ENCODE measurements at regions not wholly inside any gene's neighbourhood (a gene's known extent, or its start where the extent isn't known, plus 50 kb on each side); places are given as distances from the start of the nearest gene placed in this dataset.
"Not testable (repeated sequence)": the region's sequence is repeated elsewhere in the genome, so short reads cannot be mapped to it uniquely, and the experiment has no call there.

DNA sequence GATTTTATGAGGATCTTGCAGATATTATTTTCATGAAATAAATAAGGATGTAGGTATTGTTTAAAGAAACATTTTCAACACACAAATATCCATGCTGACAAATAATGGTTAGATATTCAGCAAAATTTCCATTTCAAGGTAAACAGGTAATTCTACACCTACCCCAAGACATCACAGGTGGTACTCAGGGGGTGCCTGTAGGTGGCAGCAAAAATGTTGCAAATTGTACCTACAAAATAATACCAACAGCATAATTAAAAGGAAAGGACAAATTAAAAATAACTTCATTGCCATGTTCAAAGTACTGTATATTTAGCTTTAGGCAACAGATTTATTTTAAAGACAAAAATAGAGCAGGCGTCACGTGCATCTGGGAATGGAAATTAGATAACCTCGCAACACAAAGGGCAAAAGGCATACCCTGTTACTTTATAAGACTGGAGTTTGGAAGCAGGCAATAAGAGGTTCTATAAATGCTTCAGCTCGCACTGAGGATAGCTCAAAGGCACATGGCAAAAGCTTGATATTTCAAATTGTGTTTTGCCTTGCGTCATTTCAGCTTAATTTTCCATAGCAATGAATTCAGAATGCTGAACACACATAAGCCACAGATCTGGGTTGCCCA is 630.5 kb downstream of the TDRD15 start:
- no peak for ATAC-seq
- H3K4me3 Mint-ChIP-seq: no peak overlapping the region

DNA sequence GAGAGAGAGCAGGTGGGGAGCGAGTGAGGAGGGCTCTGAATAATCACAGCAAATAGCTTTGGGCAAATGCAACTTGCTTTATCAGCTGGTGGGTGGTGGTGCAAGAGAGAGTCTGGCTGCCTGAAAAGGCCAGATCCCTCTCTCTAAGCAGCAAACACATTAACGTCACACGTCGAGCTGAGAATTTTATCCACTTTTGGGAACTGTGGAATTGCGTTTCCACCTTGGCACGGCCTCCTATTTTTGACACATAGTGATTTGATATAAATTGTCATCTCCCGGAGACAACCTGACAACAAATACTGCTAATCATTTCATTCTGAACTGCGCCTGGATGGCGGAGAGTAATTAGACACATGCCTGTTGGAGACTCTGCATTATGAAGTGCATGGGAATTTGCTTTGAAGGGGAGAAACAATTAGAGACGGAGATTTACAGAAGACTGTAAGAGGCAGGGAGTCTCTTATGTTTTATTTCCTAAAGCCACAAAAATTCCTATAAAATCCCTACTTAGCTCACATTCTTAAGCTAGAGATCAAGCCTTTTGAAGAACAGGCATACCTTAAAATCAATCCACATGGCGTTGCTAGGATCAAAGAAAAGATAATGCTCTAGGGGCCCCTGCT is 634.1 kb downstream of the TDRD15 start:
- no peaks in the 10 kb centered on the region for H3K27me3 Mint-ChIP-seq
- H3K9me3 ChIP-seq (ENCODE audit: control insufficient read depth, low read length, poor library complexity, severe bottlenecking): no peaks in the 10 kb centered on the region
- ATAC-seq: no peak
- H3K27ac Mint-ChIP-seq: no peak overlapping the region
- DNase-seq: no peak
- no peak overlapping the region for H3K4me3 Mint-ChIP-seq
- H3K36me3 Mint-ChIP-seq (ENCODE audit: low read depth): no peaks in the 10 kb centered on the region
- no peaks in the 10 kb centered on the region for H3K4me1 Mint-ChIP-seq

More for the DNA sequence above, 630.5 kb downstream of the TDRD15 start:
- H3K9me3 ChIP-seq (ENCODE audit: control insufficient read depth, low read length, poor library complexity, severe bottlenecking): no peaks in the 10 kb centered on the region
- H3K4me1 Mint-ChIP-seq: no peaks in the 10 kb centered on the region
- no peaks in the 10 kb centered on the region for H3K36me3 Mint-ChIP-seq (ENCODE audit: low read depth)
- no peak for DNase-seq
- H3K27ac Mint-ChIP-seq: no peak overlapping the region
- no peaks in the 10 kb centered on the region for H3K27me3 Mint-ChIP-seq

DNA sequence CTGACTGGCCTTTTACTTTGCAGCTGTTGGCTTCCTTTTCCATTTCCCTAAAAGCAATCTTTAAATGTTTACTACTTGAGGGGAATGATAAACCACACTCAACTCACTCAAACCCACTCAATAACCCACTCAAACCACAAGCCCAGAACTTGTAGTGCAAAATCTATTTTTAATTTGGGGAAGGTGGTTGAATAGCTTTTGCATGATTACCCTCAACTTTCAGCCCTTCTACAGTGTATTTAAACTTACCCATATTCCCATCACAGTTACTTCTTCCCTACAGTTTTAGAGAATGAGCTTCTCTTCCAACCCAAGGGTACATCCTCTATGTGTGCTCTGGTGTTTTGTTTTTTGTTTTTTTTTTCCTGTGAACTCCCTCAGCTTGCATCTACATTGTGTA is 636.1 kb downstream of the TDRD15 start:
- Mint-ChIP-seq H3K4me1 (no peaks in the 10 kb centered on the region), H3K36me3 (ENCODE audit: low read depth) (no peaks in the 10 kb centered on the region), H3K4me3 (no peak overlapping the region), H3K27me3 (no peaks in the 10 kb centered on the region), H3K27ac (no peak overlapping the region)
- DNase-seq (no peak), ATAC-seq (no peak)
- H3K9me3 ChIP-seq (ENCODE audit: control insufficient read depth, low read length, poor library complexity, severe bottlenecking): no peaks in the 10 kb centered on the region

DNA sequence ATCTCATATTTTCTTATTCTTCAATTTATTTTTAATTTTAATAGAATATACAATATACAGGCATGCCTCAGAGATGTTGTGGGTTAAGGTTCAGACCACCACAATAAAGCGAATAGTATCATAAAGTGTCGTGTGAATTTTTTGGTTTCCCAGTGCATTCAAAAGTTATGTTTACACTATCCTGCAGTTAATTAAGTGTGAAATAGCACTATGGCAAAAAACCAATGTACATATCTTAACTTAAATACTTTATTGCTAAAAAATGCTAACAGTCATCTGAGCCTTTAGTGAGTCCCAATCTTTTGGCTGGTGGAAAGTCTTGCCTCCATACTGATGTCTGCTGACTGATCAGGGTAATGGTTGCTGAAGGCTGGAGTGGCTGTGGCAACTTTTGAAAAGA is 637.6 kb downstream of the TDRD15 start:
- H3K9me3 ChIP-seq (ENCODE audit: control insufficient read depth, low read length, poor library complexity, severe bottlenecking): no peaks in the 10 kb centered on the region
- Mint-ChIP-seq H3K36me3 (ENCODE audit: low read depth) (no peaks in the 10 kb centered on the region), H3K4me3 (no peak overlapping the region), H3K27ac (no peak overlapping the region), H3K27me3 (no peaks in the 10 kb centered on the region), H3K4me1 (no peaks in the 10 kb centered on the region)
- DNase-seq (no peak), ATAC-seq (no peak)

DNA sequence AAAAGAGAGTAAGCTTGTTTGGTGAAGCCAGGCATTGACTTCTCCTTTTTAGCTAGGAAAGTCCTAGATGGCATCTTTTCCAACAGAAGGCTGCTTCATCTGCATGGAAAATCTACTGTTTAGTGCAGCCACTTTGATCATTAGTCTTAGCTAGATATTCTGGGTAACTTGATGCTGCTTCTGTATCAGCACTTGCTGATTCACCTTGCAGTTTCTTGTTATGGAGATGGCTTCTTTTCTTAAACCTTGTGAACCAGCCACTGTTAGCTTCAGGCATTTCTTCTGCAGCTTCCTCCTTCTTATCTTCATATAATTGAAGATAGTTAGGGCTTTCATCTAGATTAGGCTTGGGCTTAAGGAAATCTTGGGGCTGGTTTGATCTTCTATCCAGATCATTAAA is 639.7 kb downstream of the TDRD15 start:
- no peak overlapping the region for H3K27ac Mint-ChIP-seq
- no peaks in the 10 kb centered on the region for H3K27me3 Mint-ChIP-seq
- H3K36me3 Mint-ChIP-seq (ENCODE audit: low read depth): no peaks in the 10 kb centered on the region
- no peak for ATAC-seq
- no peak for DNase-seq
- no peaks in the 10 kb centered on the region for H3K9me3 ChIP-seq (ENCODE audit: control insufficient read depth, low read length, poor library complexity, severe bottlenecking)
- no peak overlapping the region for H3K4me3 Mint-ChIP-seq
- no peaks in the 10 kb centered on the region for H3K4me1 Mint-ChIP-seq

DNA sequence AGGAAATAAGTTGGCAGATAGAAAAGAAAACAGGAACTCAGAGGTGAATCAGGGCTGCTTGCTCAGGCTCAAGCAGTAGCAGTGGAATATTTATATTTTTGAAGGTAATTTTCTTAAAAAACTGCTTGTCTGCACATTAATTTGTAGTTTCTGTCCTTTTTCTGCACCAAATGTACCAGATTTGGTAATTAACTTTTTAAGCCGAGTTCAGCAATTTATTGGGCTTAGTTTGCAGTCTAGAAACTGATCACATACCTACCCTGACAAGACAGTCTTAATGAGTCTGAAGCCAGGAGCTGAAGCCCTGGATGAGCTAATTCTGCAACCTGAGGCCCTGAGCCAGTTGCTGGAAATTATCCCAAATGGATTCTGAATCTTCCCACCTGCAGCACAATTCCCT is 647.0 kb downstream of the TDRD15 start:
- no peak overlapping the region for H3K27ac Mint-ChIP-seq
- DNase-seq: no peak
- no peaks in the 10 kb centered on the region for H3K9me3 ChIP-seq (ENCODE audit: control insufficient read depth, low read length, poor library complexity, severe bottlenecking)
- ATAC-seq: no peak
- no peaks in the 10 kb centered on the region for H3K36me3 Mint-ChIP-seq (ENCODE audit: low read depth)
- no peak overlapping the region for H3K4me3 Mint-ChIP-seq
- H3K27me3 Mint-ChIP-seq: no peaks in the 10 kb centered on the region
- H3K4me1 Mint-ChIP-seq: no peaks in the 10 kb centered on the region

DNA sequence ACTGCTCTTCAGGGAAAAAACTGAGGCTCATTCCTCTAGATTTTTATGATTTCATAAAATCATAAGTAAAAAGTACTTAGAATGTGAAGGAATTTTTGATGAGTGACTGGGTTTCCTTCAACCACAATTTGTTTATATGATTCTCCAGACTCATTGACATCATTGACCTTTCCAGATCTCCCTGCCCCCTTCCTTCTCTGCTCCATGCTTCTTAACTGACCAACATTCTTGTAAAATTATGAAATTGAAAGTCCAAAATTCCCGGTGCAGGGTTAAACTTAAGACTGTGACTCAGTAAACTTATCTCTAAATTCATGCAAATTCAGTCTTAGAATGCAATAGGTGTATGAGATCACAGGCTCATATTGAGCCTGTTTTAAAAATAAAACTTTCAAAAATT is 648.9 kb downstream of the TDRD15 start:
- DNase-seq (no peak), ATAC-seq (no peak)
- Mint-ChIP-seq H3K4me3 (peak overlapping the region; percentile 1), H3K36me3 (ENCODE audit: low read depth) (no peaks in the 10 kb centered on the region), H3K4me1 (no peaks in the 10 kb centered on the region), H3K27me3 (no peaks in the 10 kb centered on the region), H3K27ac (no peak overlapping the region)
- H3K9me3 ChIP-seq (ENCODE audit: control insufficient read depth, low read length, poor library complexity, severe bottlenecking): no peaks in the 10 kb centered on the region

DNA sequence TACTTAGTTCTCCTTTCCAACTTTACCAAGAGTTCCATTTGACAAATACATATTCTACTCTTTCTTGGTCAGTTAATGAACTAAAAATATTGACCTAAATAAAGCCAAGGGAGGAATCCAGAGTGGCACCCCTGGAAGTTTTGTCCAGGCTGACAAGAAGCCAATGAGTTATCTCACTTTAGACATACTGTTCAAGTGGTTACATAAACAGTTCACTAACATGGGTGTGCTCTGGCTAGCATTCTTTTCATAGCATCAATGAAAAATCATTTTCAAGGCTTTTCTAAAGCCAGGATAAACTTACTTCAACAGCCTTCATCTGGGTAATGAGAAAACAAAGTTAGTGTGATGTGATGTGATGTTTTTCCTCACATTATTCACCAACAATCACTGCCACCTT is 649.4 kb downstream of the TDRD15 start:
- Mint-ChIP-seq H3K27me3 (no peaks in the 10 kb centered on the region), H3K4me3 (no peak overlapping the region), H3K4me1 (no peaks in the 10 kb centered on the region), H3K36me3 (ENCODE audit: low read depth) (no peaks in the 10 kb centered on the region), H3K27ac (no peak overlapping the region)
- DNase-seq (no peak), ATAC-seq (no peak)
- H3K9me3 ChIP-seq (ENCODE audit: control insufficient read depth, low read length, poor library complexity, severe bottlenecking): no peaks in the 10 kb centered on the region

DNA sequence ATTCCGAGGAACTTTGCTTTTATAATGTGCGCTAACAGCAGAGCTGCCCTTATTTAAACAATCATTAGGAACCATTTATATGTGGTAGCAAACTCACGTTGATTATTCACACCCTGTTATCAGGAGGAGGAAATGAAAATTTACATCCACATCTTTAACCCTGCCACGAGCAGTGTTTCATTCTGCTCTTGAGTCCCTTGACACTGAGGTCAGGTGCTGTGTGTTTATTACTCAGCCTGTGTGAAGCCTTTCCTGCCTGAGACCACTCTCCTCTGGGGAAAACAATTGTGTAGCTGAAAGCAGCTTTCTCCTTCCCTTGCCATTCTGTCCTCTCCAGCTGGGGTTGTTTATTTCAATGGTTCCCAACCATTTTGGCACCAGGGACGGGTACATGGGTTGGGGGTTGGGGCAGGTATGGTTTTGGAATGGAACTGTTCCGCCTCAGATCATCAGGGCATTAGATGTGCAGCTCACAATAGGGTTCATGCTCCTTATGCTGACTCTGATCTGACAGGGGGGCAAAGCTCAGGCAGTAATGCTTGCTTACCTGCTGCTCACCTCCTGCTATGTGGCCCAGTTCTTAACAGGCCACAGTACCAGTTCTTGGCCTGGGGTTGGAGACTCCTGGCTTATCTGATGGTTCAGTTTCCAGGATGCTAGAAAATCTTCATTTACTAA is 651.1 kb downstream of the TDRD15 start:
- no peak for DNase-seq
- Mint-ChIP-seq H3K27me3 (no peaks in the 10 kb centered on the region), H3K36me3 (ENCODE audit: low read depth) (no peaks in the 10 kb centered on the region), H3K4me3 (no peak overlapping the region), H3K27ac (no peak overlapping the region), H3K4me1 (no peaks in the 10 kb centered on the region)
- H3K9me3 ChIP-seq (ENCODE audit: control insufficient read depth, low read length, poor library complexity, severe bottlenecking): no peaks in the 10 kb centered on the region
- no peak for ATAC-seq

DNA sequence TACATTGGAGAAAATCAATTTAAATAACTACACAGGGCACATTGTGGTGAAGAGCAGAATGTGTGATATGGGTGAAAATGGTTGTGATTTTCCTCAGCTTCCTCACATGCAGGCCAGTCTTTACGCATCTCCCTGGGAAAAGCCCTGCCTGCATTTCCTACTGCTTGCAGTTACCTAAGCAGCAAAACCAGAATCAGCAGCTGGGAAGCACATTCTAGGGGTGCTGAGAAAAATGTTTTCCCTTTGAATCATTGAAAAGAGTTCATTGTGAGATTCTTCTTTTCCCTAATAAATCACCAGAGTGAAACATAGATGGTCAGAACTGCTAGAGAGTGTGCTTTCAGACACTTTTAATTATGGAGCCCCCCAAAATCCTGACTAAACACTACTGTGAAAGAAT is 656.0 kb downstream of the TDRD15 start:
- Mint-ChIP-seq H3K36me3 (ENCODE audit: low read depth) (no peaks in the 10 kb centered on the region), H3K4me3 (no peak overlapping the region), H3K4me1 (no peaks in the 10 kb centered on the region), H3K27ac (no peak overlapping the region), H3K27me3 (no peaks in the 10 kb centered on the region)
- DNase-seq: no peak
- H3K9me3 ChIP-seq (ENCODE audit: control insufficient read depth, low read length, poor library complexity, severe bottlenecking): no peaks in the 10 kb centered on the region
- ATAC-seq: no peak

DNA sequence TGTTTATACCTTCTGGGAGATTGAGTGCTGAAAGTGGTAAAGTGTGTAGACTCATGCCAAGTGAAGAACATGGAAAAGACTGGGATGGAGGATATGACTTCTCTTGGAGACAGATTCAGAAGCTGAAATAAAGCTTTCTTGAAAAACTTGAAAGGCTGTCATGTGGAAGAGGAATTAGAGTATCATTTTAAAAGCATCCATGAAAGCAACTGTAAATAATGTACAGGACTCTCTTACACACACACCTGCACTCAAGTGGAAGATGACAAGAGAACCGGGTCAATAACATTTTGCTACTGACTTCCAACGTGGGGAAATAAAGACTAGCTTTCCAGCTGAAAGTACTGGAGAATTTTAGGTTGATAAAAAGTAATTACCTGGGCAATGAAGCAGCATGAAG is 658.2 kb downstream of the TDRD15 start:
- Mint-ChIP-seq H3K4me1 (no peaks in the 10 kb centered on the region), H3K4me3 (no peak overlapping the region), H3K27me3 (no peaks in the 10 kb centered on the region), H3K36me3 (ENCODE audit: low read depth) (no peaks in the 10 kb centered on the region), H3K27ac (no peak overlapping the region)
- DNase-seq (no peak), ATAC-seq (no peak)
- no peaks in the 10 kb centered on the region for H3K9me3 ChIP-seq (ENCODE audit: control insufficient read depth, low read length, poor library complexity, severe bottlenecking)

DNA sequence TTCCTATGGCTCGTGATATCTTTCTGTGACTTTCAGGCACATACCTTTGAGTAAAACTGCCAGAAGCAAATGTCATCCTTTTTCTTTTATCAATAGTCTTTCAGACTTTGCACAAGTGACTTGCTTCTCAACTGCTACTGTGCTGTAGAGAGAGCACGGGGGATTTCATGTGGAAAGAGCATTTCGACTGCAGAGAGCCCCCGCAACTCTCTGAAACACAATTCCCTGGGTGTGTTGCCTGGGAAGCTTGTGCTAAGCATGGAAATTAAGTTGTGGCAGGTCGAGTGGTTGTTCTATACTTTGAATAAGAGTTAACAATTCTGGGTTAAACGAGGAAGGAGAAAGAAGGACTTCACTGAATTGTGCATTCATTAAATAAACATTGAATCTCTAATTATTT is 659.1 kb downstream of the TDRD15 start:
- H3K4me3 Mint-ChIP-seq: no peak overlapping the region
- no peak for ATAC-seq

DNA sequence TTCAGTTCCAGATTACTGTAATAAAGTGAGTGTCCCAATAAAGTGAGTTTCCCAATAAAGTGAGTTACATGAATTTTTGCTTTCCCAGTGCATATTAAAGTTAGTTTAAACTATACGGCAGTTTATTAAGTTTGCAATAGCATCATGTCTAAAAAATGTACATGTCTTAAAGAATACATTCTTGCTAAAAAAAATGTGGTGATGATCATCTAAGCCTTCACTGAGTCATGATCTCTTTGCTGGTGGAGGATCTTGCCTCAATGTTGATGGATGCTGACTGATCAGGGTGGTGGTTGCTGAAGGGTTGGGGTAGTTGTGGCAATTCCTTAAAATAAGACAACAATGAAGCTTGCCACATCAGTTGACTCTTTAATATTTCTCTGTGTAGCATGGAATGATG is 664.2 kb downstream of the TDRD15 start:
- no peak for ATAC-seq
- Mint-ChIP-seq H3K27ac (no peak overlapping the region), H3K4me3 (no peak overlapping the region), H3K4me1 (no peaks in the 10 kb centered on the region), H3K36me3 (ENCODE audit: low read depth) (no peaks in the 10 kb centered on the region), H3K27me3 (no peaks in the 10 kb centered on the region)
- no peak for DNase-seq
- H3K9me3 ChIP-seq (ENCODE audit: control insufficient read depth, low read length, poor library complexity, severe bottlenecking): no peaks in the 10 kb centered on the region

More for the DNA sequence above, 659.1 kb downstream of the TDRD15 start:
- no peaks in the 10 kb centered on the region for H3K9me3 ChIP-seq (ENCODE audit: control insufficient read depth, low read length, poor library complexity, severe bottlenecking)
- H3K36me3 Mint-ChIP-seq (ENCODE audit: low read depth): no peaks in the 10 kb centered on the region
- no peaks in the 10 kb centered on the region for H3K27me3 Mint-ChIP-seq
- no peak overlapping the region for H3K27ac Mint-ChIP-seq
- no peak for DNase-seq
- no peaks in the 10 kb centered on the region for H3K4me1 Mint-ChIP-seq

DNA sequence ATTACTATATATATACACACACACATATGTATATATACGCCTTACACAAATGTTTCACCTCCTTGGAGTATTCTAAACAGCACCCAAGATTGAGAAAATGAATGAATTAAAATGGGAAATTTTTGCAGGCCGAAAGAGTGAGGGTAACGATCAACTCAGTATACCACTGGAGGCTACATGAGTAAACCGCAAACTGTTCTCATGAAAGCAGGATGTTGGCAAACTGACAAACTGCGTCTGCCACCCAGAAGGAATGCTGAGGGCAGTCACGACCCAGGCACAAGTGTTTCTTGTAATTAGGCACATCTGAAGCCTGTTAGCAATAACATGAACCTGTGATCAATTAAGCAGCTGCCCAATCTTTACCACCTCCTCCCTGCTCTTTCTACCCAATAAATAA is 666.5 kb downstream of the TDRD15 start:
- H3K27ac Mint-ChIP-seq; H3K4me3 Mint-ChIP-seq; ATAC-seq; H3K27me3 Mint-ChIP-seq; H3K4me1 Mint-ChIP-seq; DNase-seq; H3K9me3 ChIP-seq (ENCODE audit: control insufficient read depth, low read length, poor library complexity, severe bottlenecking); H3K36me3 Mint-ChIP-seq (ENCODE audit: low read depth): not testable (repeated sequence)
